Activated naive CD4-positive, alpha-beta T cell treated with anti-CD3 and anti-CD28 coated beads, Interleukin-2, amount 10 ng/mL, durations not matched to agents 7 days and 5 days (primary cell): ENCODE measurements at regions not wholly inside any gene's neighbourhood (a gene's known extent, or its start where the extent isn't known, plus 50 kb on each side); places are given as distances from the start of the nearest gene placed in this dataset.

Source experiments
- CTCF ChIA-PET: fragments of 350-600 bp; sonication (Branson Sonifier 250); formaldehyde crosslinking; loops from one replicate; lab custom pipeline; 2021; ENCODE audit warnings: antibody characterized with exemption; lab: Charles Lee
- DNase-seq: peaks from one replicate; pipeline ENCODE4 v3.0.0-alpha.2; 2020
- H3K27ac Mint-ChIP-seq: one replicate; pipeline ENCODE4 v1.8.0; 2021; ENCODE audit warnings: mild to moderate bottlenecking, moderate library complexity, mixed read lengths
- H3K27me3 Mint-ChIP-seq: one replicate; pipeline ENCODE4 v1.8.0; 2021; ENCODE audit warnings: mild to moderate bottlenecking, mixed read lengths
- H3K36me3 Mint-ChIP-seq: one replicate; pipeline ENCODE4 v1.8.0; 2021; ENCODE audit warnings: mixed read lengths
- H3K4me1 Mint-ChIP-seq: one replicate; pipeline ENCODE4 v1.8.0; 2021; ENCODE audit warnings: mixed read lengths
- H3K4me3 Mint-ChIP-seq: one replicate; pipeline ENCODE4 v1.8.0; 2021; ENCODE audit warnings: mild to moderate bottlenecking, moderate library complexity, mixed read lengths
- H3K9me3 Mint-ChIP-seq: one replicate; pipeline ENCODE4 v1.8.0; 2021; ENCODE audit warnings: mixed read lengths

GRCh38 chr9:104980039-104980654, 52.2 kb upstream of the ABCA1 start:
- CTCF ChIA-PET, result no interaction called here

GRCh38 chr9:104981543-104982129, 53.7 kb upstream of the ABCA1 start:
- no peak overlapping the region for H3K27ac Mint-ChIP-seq
- CTCF ChIA-PET, result no interaction called here

More at GRCh38 chr9:104980039-104980654, 52.2 kb upstream of the ABCA1 start:
- DNase-seq, result no peak
- Mint-ChIP-seq H3K9me3 (no peaks in the 10 kb centered on the region), H3K36me3 (no peaks in the 10 kb centered on the region), H3K27ac (no peak overlapping the region), H3K4me1 (peaks cover 7% of the 10 kb centered on the region), H3K27me3 (peaks cover 26% of the 10 kb centered on the region), H3K4me3 (no peak overlapping the region)

GRCh38 chr9:104982543-104982942, 54.6 kb upstream of the ABCA1 start:
- Mint-ChIP-seq H3K9me3 (no peaks in the 10 kb centered on the region), H3K36me3 (no peaks in the 10 kb centered on the region), H3K4me1 (peaks cover 9% of the 10 kb centered on the region), H3K4me3 (no peak overlapping the region), H3K27me3 (peaks cover 38% of the 10 kb centered on the region), H3K27ac (no peak overlapping the region)
- no peak for DNase-seq
- CTCF ChIA-PET, result no interaction called here

More at GRCh38 chr9:104981543-104982129, 53.7 kb upstream of the ABCA1 start:
- H3K27me3 Mint-ChIP-seq, result peaks cover 31% of the 10 kb centered on the region
- no peak for DNase-seq
- H3K4me1 Mint-ChIP-seq, result peaks cover 9% of the 10 kb centered on the region
- no peak overlapping the region for H3K4me3 Mint-ChIP-seq
- no peaks in the 10 kb centered on the region for H3K9me3 Mint-ChIP-seq
- no peaks in the 10 kb centered on the region for H3K36me3 Mint-ChIP-seq

GRCh38 chr9:104983491-104983890, 55.5 kb upstream of the ABCA1 start:
- Mint-ChIP-seq H3K4me1 (peaks cover 9% of the 10 kb centered on the region), H3K36me3 (no peaks in the 10 kb centered on the region), H3K4me3 (no peak overlapping the region), H3K27me3 (peaks cover 48% of the 10 kb centered on the region), H3K27ac (no peak overlapping the region), H3K9me3 (no peaks in the 10 kb centered on the region)
- no peak for DNase-seq
- CTCF ChIA-PET, result interaction anchor here (1.7 kb wide), 1 partner anchor 15 kb away, joined by 3 read pairs; no protein-coding TSS in a partner anchor

GRCh38 chr9:104984121-104984520, 56.2 kb upstream of the ABCA1 start:
- CTCF ChIA-PET, result interaction anchor here (1.7 kb wide), 1 partner anchor 14 kb away, joined by 3 read pairs; no protein-coding TSS in a partner anchor

GRCh38 chr9:104984542-104984941, 56.6 kb upstream of the ABCA1 start:
- Mint-ChIP-seq H3K4me3 (no peak overlapping the region), H3K27me3 (peaks cover 58% of the 10 kb centered on the region), H3K27ac (no peak overlapping the region), H3K36me3 (no peaks in the 10 kb centered on the region), H3K9me3 (no peaks in the 10 kb centered on the region), H3K4me1 (peaks cover 9% of the 10 kb centered on the region)
- DNase-seq, result no peak
- CTCF ChIA-PET, result interaction anchor here (1.0 to 1.7 kb wide), 2 partner anchors 14 to 431 kb away, joined by 3 read pairs; no protein-coding TSS in a partner anchor

More at GRCh38 chr9:104984121-104984520, 56.2 kb upstream of the ABCA1 start:
- no peaks in the 10 kb centered on the region for H3K9me3 Mint-ChIP-seq
- H3K4me3 Mint-ChIP-seq, result no peak overlapping the region
- DNase-seq, result no peak
- peaks cover 54% of the 10 kb centered on the region for H3K27me3 Mint-ChIP-seq
- peaks cover 9% of the 10 kb centered on the region for H3K4me1 Mint-ChIP-seq
- no peaks in the 10 kb centered on the region for H3K36me3 Mint-ChIP-seq
- no peak overlapping the region for H3K27ac Mint-ChIP-seq

GRCh38 chr9:104984948-104985347, 57.0 kb upstream of the ABCA1 start:
- DNase-seq, result no peak
- CTCF ChIA-PET, result interaction anchor here (1.0 to 1.7 kb wide), 2 partner anchors 13 to 430 kb away, joined by 3 read pairs; no protein-coding TSS in a partner anchor
- no peaks in the 10 kb centered on the region for H3K36me3 Mint-ChIP-seq
- H3K4me1 Mint-ChIP-seq, result peaks cover 9% of the 10 kb centered on the region
- no peak overlapping the region for H3K4me3 Mint-ChIP-seq
- H3K9me3 Mint-ChIP-seq, result no peaks in the 10 kb centered on the region
- H3K27me3 Mint-ChIP-seq, result peaks cover 59% of the 10 kb centered on the region
- no peak overlapping the region for H3K27ac Mint-ChIP-seq

GRCh38 chr9:104986096-104986495, 58.1 kb upstream of the ABCA1 start:
- peaks cover 64% of the 10 kb centered on the region for H3K27me3 Mint-ChIP-seq
- H3K4me3 Mint-ChIP-seq, result no peak overlapping the region
- no peak for DNase-seq
- H3K9me3 Mint-ChIP-seq, result no peaks in the 10 kb centered on the region
- no peak overlapping the region for H3K27ac Mint-ChIP-seq
- CTCF ChIA-PET, result no interaction called here
- no peaks in the 10 kb centered on the region for H3K36me3 Mint-ChIP-seq
- peaks cover 18% of the 10 kb centered on the region for H3K4me1 Mint-ChIP-seq

- Mint-ChIP-seq H3K36me3 (no peaks in the 10 kb centered on the region), H3K4me1 (peaks cover 32% of the 10 kb centered on the region), H3K4me3 (no peak overlapping the region), H3K9me3 (no peaks in the 10 kb centered on the region), H3K27me3 (peaks cover 66% of the 10 kb centered on the region), H3K27ac (no peak overlapping the region)
- CTCF ChIA-PET, result no interaction called here
- DNase-seq, result no peak
Measured at GRCh38 chr9:104987743-104988142, 59.8 kb upstream of the ABCA1 start.

- Mint-ChIP-seq H3K9me3 (no peaks in the 10 kb centered on the region), H3K36me3 (no peaks in the 10 kb centered on the region), H3K4me3 (no peak overlapping the region), H3K4me1 (peaks cover 39% of the 10 kb centered on the region), H3K27ac (no peak overlapping the region), H3K27me3 (peaks cover 73% of the 10 kb centered on the region)
- DNase-seq, result no peak
- CTCF ChIA-PET, result no interaction called here
Measured at GRCh38 chr9:104988539-104988938, 60.6 kb upstream of the ABCA1 start.

- Mint-ChIP-seq H3K36me3 (no peaks in the 10 kb centered on the region), H3K9me3 (no peaks in the 10 kb centered on the region), H3K27ac (peak overlapping the region; percentile 55), H3K27me3 (peaks cover 76% of the 10 kb centered on the region), H3K4me1 (peaks cover 31% of the 10 kb centered on the region), H3K4me3 (peak overlapping the region; percentile 73)
- CTCF ChIA-PET, result interaction anchor here (1.0 kb wide), 3 partner anchors 64 to 414 kb away, joined by 3 to 4 read pairs (median 3); partner anchors contain the start of gene ABCA1
- peak; percentile 85 for DNase-seq
Measured at GRCh38 chr9:104991144-104991953, 63.4 kb upstream of the ABCA1 start.

- no peak for DNase-seq
- Mint-ChIP-seq H3K27ac (no peak overlapping the region), H3K36me3 (no peaks in the 10 kb centered on the region), H3K4me3 (no peak overlapping the region), H3K27me3 (peaks cover 73% of the 10 kb centered on the region), H3K4me1 (peaks cover 31% of the 10 kb centered on the region), H3K9me3 (no peaks in the 10 kb centered on the region)
- CTCF ChIA-PET, result interaction anchor here (0.8 to 1.1 kb wide), 2 partner anchors 66 to 134 kb away, joined by 3 read pairs; no protein-coding TSS in a partner anchor
Measured at GRCh38 chr9:104992659-104993058, 64.7 kb upstream of the ABCA1 start.

- DNase-seq, result no peak
- H3K27ac Mint-ChIP-seq, result no peak overlapping the region
- CTCF ChIA-PET, result interaction anchor here (1.1 kb wide), 1 partner anchor 66 kb away, joined by 3 read pairs; no protein-coding TSS in a partner anchor
- no peaks in the 10 kb centered on the region for H3K36me3 Mint-ChIP-seq
- H3K4me3 Mint-ChIP-seq, result no peak overlapping the region
- H3K27me3 Mint-ChIP-seq, result peaks cover 72% of the 10 kb centered on the region
- peaks cover 31% of the 10 kb centered on the region for H3K4me1 Mint-ChIP-seq
- H3K9me3 Mint-ChIP-seq, result no peaks in the 10 kb centered on the region
Measured at GRCh38 chr9:104993291-104993963, 65.5 kb upstream of the ABCA1 start.
